BJ (cell line): ENCODE measurements at regions not wholly inside any gene's neighbourhood (a gene's known extent, or its start where the extent isn't known, plus 50 kb on each side); places are given as distances from the start of the nearest gene placed in this dataset.
"Not testable (repeated sequence)": the region's sequence is repeated elsewhere in the genome, so short reads cannot be mapped to it uniquely, and the experiment has no call there.

Experiments
- CTCF ChIA-PET: fragments of 350-600 bp; formaldehyde crosslinking; extraction: SDS; loops from one replicate; lab custom pipeline; 2021; ENCODE audit warnings: antibody characterized with exemption, inconsistent platforms; lab: Yijun Ruan, JAX
- POLR2A ChIA-PET: fragments of 300-600 bp; sonication (Branson Sonifier 250); formaldehyde crosslinking; extraction: SDS; loops from one replicate; lab custom pipeline; 2021; ENCODE audit warnings: antibody characterized with exemption; lab: Charles Lee
- DNase-seq: peaks from one replicate; pipeline ENCODE4 v3.0.0-alpha.2; 2011; ENCODE audit warnings: low read depth
- H3K27me3 ChIP-seq: 2 replicates; pipeline ENCODE4 v1.6.0; 2011; ENCODE audit warnings: low read length; ENCODE audit not compliant: control insufficient read depth, insufficient read depth
- H3K36me3 ChIP-seq: 2 replicates; pipeline ENCODE4 v1.5.1; 2011; ENCODE audit warnings: low read length; ENCODE audit not compliant: control insufficient read depth, insufficient read depth
- H3K4me3 ChIP-seq: 2 replicates; pipeline ENCODE4 v1.5.1; 2011; ENCODE audit warnings: low read depth, mild to moderate bottlenecking, control low read depth, low read length
- TF ChIP-seq, protein P1 (sequence below): IDR thresholded peaks from 2 replicates; pipeline ENCODE4 v1.5.1; 2011; ENCODE audit warnings: low read depth, mild to moderate bottlenecking, control low read depth, inconsistent platforms, low read length, moderate library complexity; ENCODE audit not compliant: insufficient read depth

DNA sequence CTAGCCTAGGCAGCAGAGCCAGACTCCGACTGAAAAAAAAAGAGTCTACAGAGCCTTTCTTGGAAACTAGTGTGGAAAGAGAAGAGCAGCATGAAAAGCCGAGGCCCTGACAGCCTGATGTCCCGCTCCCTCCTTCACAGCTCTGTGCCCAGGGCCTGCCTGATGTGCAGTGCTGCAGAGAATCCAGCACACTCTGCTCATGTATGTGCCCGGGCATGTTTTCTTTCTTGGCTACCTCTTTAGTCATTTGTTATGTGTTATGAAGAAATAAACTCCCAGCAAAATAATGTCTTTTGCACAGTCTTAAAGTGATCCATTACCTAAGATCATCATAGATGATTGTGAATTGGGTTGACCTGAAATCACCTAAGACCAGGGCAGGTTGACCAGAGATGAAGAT is 78.1 kb upstream of the EZR start:
- POLR2A ChIA-PET, result no interaction called here
- CTCF ChIA-PET, result interaction anchor here (1.1 to 1.6 kb wide), 2 partner anchors 9 to 74 kb away, joined by 4 read pairs; no protein-coding TSS in a partner anchor
- H3K4me3 ChIP-seq, result no peak overlapping the region
- H3K36me3 ChIP-seq, result no peaks in the 10 kb centered on the region
- TF ChIP-seq, protein P1, sequence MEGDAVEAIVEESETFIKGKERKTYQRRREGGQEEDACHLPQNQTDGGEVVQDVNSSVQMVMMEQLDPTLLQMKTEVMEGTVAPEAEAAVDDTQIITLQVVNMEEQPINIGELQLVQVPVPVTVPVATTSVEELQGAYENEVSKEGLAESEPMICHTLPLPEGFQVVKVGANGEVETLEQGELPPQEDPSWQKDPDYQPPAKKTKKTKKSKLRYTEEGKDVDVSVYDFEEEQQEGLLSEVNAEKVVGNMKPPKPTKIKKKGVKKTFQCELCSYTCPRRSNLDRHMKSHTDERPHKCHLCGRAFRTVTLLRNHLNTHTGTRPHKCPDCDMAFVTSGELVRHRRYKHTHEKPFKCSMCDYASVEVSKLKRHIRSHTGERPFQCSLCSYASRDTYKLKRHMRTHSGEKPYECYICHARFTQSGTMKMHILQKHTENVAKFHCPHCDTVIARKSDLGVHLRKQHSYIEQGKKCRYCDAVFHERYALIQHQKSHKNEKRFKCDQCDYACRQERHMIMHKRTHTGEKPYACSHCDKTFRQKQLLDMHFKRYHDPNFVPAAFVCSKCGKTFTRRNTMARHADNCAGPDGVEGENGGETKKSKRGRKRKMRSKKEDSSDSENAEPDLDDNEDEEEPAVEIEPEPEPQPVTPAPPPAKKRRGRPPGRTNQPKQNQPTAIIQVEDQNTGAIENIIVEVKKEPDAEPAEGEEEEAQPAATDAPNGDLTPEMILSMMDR, result no peak
- no peak for DNase-seq
- no peaks in the 10 kb centered on the region for H3K27me3 ChIP-seq

DNA sequence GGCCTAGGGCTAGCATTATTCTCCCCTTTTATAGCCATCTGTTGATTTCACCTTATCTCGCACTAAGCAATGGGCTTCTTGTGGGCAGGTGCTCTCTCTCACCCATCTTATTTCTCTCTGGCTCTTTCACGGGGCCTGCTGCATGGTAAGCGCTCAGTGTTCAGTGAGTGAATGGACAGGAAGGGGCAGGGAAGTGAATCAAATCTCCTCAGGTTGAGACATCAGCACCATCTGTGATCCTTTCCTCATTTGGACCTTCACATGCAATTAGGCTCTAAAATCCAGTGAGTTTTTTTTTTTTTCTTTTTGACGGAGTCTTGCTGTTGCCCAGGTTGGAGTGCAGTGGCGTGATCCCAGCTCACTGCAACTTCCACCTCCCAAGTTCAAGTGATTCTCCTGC is 76.5 kb upstream of the EZR start:
- Histone ChIP-seq H3K36me3 (no peaks in the 10 kb centered on the region), H3K4me3 (no peak overlapping the region), H3K27me3 (no peaks in the 10 kb centered on the region)
- TF ChIP-seq, protein P1, result no peak
- no peak for DNase-seq
- ChIA-PET CTCF (no interaction called here), POLR2A (no interaction called here)

DNA sequence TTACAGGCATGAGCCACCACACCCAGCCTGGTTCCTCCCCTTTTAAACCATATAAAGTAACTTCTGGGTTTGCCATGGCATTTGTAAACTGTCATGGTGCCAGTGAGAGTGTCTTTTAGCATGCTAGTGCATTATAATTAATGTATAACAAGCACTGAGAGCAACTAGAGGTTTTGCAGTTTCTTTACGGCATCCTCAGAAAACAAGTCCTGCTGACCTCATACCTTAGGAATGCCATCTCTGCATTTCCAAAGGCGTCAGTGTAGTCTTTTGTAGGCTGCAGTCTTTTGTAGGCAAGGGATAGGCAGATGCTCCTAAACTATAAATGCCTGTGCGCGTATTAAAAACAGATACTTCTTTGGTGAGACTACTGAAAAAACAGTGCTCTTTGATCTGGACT is 75.0 kb upstream of the EZR start:
- TF ChIP-seq, protein P1, result no peak
- Histone ChIP-seq H3K4me3 (no peak overlapping the region), H3K27me3 (no peaks in the 10 kb centered on the region), H3K36me3 (no peaks in the 10 kb centered on the region)
- CTCF ChIA-PET, result no interaction called here
- peak; percentile 74 for DNase-seq
- POLR2A ChIA-PET, result no interaction called here

DNA sequence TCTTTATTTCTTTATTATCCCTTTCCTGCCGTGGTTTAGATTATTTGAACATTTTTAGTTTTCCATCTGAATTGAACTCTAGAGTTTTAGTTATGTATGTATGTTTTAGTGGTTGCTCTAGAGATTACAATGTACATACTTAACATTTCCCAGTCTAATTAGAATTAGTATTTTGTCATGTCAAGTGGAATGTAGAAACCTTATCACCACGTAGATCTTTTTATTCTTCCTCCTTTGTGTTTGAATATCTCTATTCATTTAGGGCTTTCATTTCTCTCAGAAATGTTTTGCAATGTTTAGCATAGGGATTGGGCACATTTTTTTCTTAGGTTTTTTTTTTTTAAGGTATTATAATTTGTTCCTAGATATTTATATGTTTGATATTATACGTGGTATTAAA is 73.1 kb upstream of the EZR start:
- Histone ChIP-seq H3K4me3 (no peak overlapping the region), H3K36me3 (no peaks in the 10 kb centered on the region), H3K27me3 (no peaks in the 10 kb centered on the region)
- TF ChIP-seq, protein P1, result no peak
- DNase-seq, result no peak
- ChIA-PET POLR2A (no interaction called here), CTCF (interaction anchor here (1.0 kb wide), 1 partner anchor 9 kb away, joined by 3 read pairs; no protein-coding TSS in a partner anchor)

DNA sequence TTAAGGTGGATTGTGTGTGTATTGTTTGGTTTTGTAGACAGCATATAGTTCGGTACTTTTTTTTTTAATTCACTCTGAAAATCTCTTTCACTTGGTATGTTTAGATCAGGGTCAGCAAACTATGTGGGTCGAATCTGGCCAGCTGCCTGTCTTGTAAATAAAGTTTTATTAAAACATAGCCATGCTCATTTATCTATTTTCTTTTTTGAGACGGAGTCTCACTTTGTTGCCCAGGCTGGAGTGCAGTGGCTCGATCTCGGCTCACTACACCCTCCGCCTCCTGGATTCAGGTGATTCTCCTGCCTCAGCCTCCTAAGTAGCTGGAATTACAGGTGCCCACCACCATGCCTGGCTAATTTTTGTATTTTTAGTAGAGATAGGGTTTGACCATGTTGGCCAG is 72.4 kb upstream of the EZR start:
- DNase-seq, POLR2A ChIA-PET, H3K4me3 ChIP-seq, CTCF ChIA-PET, H3K36me3 ChIP-seq, H3K27me3 ChIP-seq: not testable (repeated sequence)

DNA sequence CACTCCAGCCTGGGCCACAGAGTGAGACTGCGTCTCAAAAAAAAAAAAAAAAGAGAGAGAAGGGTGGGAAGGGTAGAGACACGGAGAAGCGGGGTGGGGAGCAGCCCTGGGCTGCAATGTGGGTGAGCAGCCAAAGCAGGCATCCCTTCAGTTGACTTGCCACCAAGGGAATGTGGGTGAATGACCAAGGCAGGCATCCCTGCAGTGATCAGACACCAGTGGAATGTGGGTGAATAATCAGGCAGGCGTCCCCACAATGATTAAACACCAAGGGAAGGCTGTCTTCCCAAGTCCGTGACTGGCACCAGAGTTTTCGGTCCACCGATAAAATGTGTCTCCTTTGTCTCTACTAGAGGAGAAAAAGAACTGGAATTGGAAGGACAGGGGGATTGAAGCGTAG is 69.0 kb upstream of the EZR start:
- POLR2A ChIA-PET, CTCF ChIA-PET, H3K4me3 ChIP-seq: not testable (repeated sequence)

DNA sequence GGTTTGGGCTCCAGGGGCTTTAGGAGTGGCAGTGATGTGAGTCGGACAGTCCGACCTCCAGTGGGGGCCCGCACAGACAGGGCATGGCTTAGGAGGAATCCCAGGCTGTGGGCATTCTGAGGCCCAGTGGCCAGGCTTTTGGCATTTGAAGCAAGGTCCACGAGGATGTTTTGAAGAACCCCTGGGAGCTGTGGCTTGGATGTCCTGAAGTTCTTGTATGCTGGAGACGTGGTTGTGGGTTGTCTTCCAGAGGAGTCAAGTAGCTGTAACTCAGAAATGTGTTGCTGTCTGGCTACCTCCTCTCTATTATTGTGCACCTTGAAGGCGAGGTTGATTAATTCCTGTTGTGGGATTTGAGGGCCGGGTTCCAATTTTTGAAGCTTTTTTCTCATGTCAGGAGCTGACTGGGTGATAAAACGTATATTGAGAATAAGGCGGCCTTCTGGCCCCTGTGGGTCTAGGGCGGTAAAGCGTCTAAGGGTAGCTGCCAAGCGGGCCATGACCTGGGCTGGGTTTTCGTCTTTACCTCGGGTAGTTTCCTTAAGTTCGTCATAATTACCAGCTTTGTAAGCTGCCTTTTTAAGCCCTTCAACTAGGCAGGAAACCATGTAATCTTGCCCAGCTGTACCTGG is 67.3 kb upstream of the EZR start:
- H3K36me3 ChIP-seq, POLR2A ChIA-PET, H3K4me3 ChIP-seq, DNase-seq, CTCF ChIA-PET, H3K27me3 ChIP-seq: not testable (repeated sequence)

More for the DNA sequence above, 69.0 kb upstream of the EZR start:
- DNase-seq, H3K36me3 ChIP-seq, H3K27me3 ChIP-seq: not testable (repeated sequence)

DNA sequence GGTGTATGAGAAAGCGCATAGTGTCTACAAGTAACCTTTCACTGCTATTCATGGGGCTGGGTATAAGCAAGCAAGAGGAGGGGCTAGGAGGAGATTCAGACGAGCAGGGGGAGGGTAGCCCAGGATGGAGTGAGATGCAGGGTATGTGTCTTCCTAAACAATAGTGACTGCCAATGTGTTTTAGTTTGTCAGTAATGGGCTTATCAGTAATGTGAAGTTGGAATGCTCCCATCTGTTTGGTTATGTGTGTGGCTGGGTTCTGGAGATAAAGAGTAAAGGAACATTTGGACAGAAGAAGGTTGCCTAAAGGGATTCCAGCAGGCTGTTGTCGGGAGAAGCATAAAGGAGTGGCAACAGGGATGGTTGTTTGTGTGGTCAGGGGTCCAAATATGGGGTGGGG is 62.7 kb upstream of the EZR start:
- DNase-seq, H3K36me3 ChIP-seq, CTCF ChIA-PET, POLR2A ChIA-PET, H3K4me3 ChIP-seq, H3K27me3 ChIP-seq: not testable (repeated sequence)

DNA sequence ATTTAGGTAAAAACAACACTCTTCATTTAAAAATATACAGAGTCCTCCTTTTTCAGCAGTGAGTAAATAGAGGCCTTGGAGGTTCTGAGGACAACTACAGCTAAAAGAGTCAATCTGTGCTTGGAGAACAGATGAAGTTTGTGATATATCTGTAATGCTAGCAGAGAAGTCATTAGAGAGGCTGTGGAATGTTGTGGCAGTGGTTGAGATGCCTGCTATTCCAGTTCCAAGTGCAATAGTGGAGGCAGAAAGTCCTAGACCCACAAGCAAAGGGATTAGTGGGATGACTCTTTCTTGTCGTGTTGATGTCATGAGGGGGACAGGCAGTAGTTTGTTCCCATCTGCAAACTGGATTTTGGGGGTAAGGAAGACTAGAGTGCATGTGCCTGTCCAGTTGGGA is 62.1 kb upstream of the EZR start:
- POLR2A ChIA-PET, H3K27me3 ChIP-seq, H3K4me3 ChIP-seq, DNase-seq, H3K36me3 ChIP-seq: not testable (repeated sequence)
- CTCF ChIA-PET, result interaction anchor here (0.6 kb wide), 1 partner anchor 139 kb away, joined by 5 read pairs; no protein-coding TSS in a partner anchor
